ENCODE measurements at regions not wholly inside any gene's neighbourhood (a gene's known extent, or its start where the extent isn't known, plus 50 kb on each side); places are given as distances from the start of the nearest gene placed in this dataset.

DNA sequence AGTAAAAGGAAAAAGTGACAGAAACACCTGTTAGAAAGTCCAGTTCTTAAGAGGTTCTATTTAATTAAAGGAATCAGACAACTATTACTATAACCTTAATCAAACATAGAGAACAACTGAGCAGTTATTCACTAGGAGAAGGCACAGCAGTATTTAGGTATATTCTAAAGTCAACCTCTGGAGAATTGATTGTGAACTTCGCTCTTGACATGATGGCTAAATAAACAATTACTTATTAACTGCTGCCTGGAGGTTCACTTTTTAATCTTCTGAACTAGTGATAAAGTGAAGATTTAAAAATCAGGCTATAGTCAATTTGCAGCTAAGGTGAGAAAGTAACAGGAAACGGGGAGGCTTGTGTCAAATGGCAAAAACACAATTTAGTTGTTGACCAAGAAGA lies 557.3 kb downstream of the FAM181B start:
- no peak overlapping the region for H2AK9ac ChIP-seq (replicated peaks; ENCODE audit: low read depth, low read length, poor library complexity)
- intact Hi-C loops (cut with micrococcal nuclease): no loop called here

More for the DNA sequence above, 557.3 kb downstream of the FAM181B start:
- Histone ChIP-seq H2BK5ac (ENCODE audit: low read depth, low read length, poor library complexity, severe bottlenecking) (no peak overlapping the region), H4K8ac (ENCODE audit: low read depth in 2 of 2, low read length in 2 of 2) (no peak overlapping the region), H3K4ac (ENCODE audit: low read depth, low read length) (no peak overlapping the region), H2AFZ (replicated peaks; ENCODE audit: low read length, poor library complexity) (no peak overlapping the region), H3K14ac (replicated peaks; ENCODE audit: low read depth, low read length) (no peak overlapping the region), H3K9me3 (ENCODE audit: control insufficient read depth, insufficient read depth, low read length) (no peaks in the 10 kb centered on the region; the same call in 1 of the 2 replicates), H3K18ac (ENCODE audit: low read depth, low read length) (no peak overlapping the region), H3K9me1 (ENCODE audit: insufficient read depth, low read length) (no peaks in the 10 kb centered on the region), H3K23ac (ENCODE audit: low read depth, low read length) (no peak overlapping the region), H2AK5ac (ENCODE audit: low read depth, low read length) (no peak overlapping the region), H2BK120ac (ENCODE audit: low read depth, low read length) (no peak overlapping the region), H3K4me3 (ENCODE audit: insufficient read depth, low read depth, low read length) (no peak overlapping the region), H3K27me3 (ENCODE audit: control insufficient read depth, insufficient read depth, low read length) (no peaks in the 10 kb centered on the region), H3K4me1 (ENCODE audit: control insufficient read depth, insufficient read depth, low read length) (no peaks in the 10 kb centered on the region), H4K5ac (ENCODE audit: low read depth, low read length) (no peak overlapping the region), H3K56ac (ENCODE audit: extremely low read depth, insufficient read depth, low read length) (no peak overlapping the region), H3K4me2 (ENCODE audit: low read depth, low read length) (no peak overlapping the region), H3K27ac (ENCODE audit: insufficient read depth, low read length) (no peak overlapping the region), H4K20me1 (ENCODE audit: insufficient read depth, low read length) (no peaks in the 10 kb centered on the region), H2BK15ac (ENCODE audit: low read depth, low read length) (no peak overlapping the region), H3K79me1 (ENCODE audit: low read depth in 1 of 2, low read length in 2 of 2) (no peaks in the 10 kb centered on the region), H2BK20ac (ENCODE audit: low read depth, low read length) (no peak overlapping the region), H4K91ac (ENCODE audit: insufficient read depth, low read depth, low read length) (no peak overlapping the region), H3K9ac (ENCODE audit: low read depth, low read length) (no peak overlapping the region), H3K36me3 (ENCODE audit: control insufficient read depth, insufficient read depth, low read length) (no peaks in the 10 kb centered on the region)
- BruUV-seq (replicated peaks): no TSS peak
- in situ Hi-C loops (cut with MboI; ENCODE audit: low sequenced_read_pairs) (no loop called here), dilution Hi-C loops (cut with HindIII; ENCODE audit: low sequenced_read_pairs, unreplicated experiment) (no loop called here)
- POLR2A ChIA-PET (ENCODE audit: unreplicated experiment): no interaction called here
- TF ChIP-seq FOS (IDR thresholded peaks at IDR 0.05; ENCODE audit: low read depth, low read length): no peak
- TF ChIP-seq RAD21 (IDR thresholded peaks at IDR 0.05; ENCODE audit: low read length): no peak
- no peak for TF ChIP-seq MAFK (IDR thresholded peaks at IDR 0.05; ENCODE audit: low read depth, low read length)
- TF ChIP-seq RCOR1 (IDR thresholded peaks at IDR 0.05; ENCODE audit: insufficient replicate concordance, low read length): no peak
- TF ChIP-seq CEBPB (IDR thresholded peaks at IDR 0.05; ENCODE audit: low read depth, low read length): no peak
- TF ChIP-seq, protein P1, sequence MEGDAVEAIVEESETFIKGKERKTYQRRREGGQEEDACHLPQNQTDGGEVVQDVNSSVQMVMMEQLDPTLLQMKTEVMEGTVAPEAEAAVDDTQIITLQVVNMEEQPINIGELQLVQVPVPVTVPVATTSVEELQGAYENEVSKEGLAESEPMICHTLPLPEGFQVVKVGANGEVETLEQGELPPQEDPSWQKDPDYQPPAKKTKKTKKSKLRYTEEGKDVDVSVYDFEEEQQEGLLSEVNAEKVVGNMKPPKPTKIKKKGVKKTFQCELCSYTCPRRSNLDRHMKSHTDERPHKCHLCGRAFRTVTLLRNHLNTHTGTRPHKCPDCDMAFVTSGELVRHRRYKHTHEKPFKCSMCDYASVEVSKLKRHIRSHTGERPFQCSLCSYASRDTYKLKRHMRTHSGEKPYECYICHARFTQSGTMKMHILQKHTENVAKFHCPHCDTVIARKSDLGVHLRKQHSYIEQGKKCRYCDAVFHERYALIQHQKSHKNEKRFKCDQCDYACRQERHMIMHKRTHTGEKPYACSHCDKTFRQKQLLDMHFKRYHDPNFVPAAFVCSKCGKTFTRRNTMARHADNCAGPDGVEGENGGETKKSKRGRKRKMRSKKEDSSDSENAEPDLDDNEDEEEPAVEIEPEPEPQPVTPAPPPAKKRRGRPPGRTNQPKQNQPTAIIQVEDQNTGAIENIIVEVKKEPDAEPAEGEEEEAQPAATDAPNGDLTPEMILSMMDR (conservative IDR thresholded peaks at IDR 0.05; ENCODE audit: low read depth, low read length): no peak
- no peak for TF ChIP-seq POLR2A (IDR thresholded peaks at IDR 0.05; ENCODE audit: low read depth, low read length)
- no peak for TF ChIP-seq RFX5 (IDR thresholded peaks at IDR 0.05; ENCODE audit: low read depth, low read length)
- TF ChIP-seq SMC3 (IDR thresholded peaks at IDR 0.05; ENCODE audit: low read depth, low read length): no peak
- TF ChIP-seq BHLHE40 (IDR thresholded peaks at IDR 0.05; ENCODE audit: low read depth, low read length): no peak
- TF ChIP-seq, protein P2, sequence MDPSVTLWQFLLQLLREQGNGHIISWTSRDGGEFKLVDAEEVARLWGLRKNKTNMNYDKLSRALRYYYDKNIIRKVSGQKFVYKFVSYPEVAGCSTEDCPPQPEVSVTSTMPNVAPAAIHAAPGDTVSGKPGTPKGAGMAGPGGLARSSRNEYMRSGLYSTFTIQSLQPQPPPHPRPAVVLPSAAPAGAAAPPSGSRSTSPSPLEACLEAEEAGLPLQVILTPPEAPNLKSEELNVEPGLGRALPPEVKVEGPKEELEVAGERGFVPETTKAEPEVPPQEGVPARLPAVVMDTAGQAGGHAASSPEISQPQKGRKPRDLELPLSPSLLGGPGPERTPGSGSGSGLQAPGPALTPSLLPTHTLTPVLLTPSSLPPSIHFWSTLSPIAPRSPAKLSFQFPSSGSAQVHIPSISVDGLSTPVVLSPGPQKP (IDR thresholded peaks at IDR 0.05; ENCODE audit: borderline replicate concordance, low read depth, low read length): no peak
- TF ChIP-seq MXI1 (IDR thresholded peaks at IDR 0.05; ENCODE audit: borderline replicate concordance, low read depth, low read length): no peak
- DNase-seq (no peak), ATAC-seq (ENCODE audit: low read depth) (no peak)
- no CpG with 5 or more reads among the region's 2 CpGs for WGBS, 2 experiments (ENCODE audit: extremely low coverage in 2 of 2, insufficient read length in 1 of 2)
- CTCF ChIA-PET: no interaction called here
